Stimulated activated CD4-positive, alpha-beta T cell treated with anti-CD3 and anti-CD28 coated beads, Interleukin-4, amount 100 ng/mL, for 1 hour (primary cell): ENCODE measurements at regions not wholly inside any gene's neighbourhood (a gene's known extent, or its start where the extent isn't known, plus 50 kb on each side); places are given as distances from the start of the nearest gene placed in this dataset.

Experiments
- DNase-seq: peaks from one replicate; pipeline ENCODE4 v3.0.0-alpha.2; 2020

GRCh38 chr3:94875149-94875548, 812.3 kb downstream of the NSUN3 start:
- DNase-seq = no peak

GRCh38 chr3:94887065-94887464, 824.2 kb downstream of the NSUN3 start:
- no peak for DNase-seq

GRCh38 chr3:94896994-94897393, 834.1 kb downstream of the NSUN3 start:
- no peak for DNase-seq

- DNase-seq = no peak
Observed at GRCh38 chr3:94904156-94904674, 841.4 kb downstream of the NSUN3 start.

GRCh38 chr3:94909726-94910125, 846.9 kb downstream of the NSUN3 start:
- no peak for DNase-seq

GRCh38 chr3:94912656-94913055, 849.8 kb downstream of the NSUN3 start:
- DNase-seq = no peak

GRCh38 chr3:94927175-94927574, 864.3 kb downstream of the NSUN3 start:
- DNase-seq = no peak

GRCh38 chr3:94928921-94929320, 866.1 kb downstream of the NSUN3 start:
- no peak for DNase-seq

GRCh38 chr3:94935738-94936580, 873.1 kb downstream of the NSUN3 start:
- no peak for DNase-seq

- DNase-seq = no peak
Observed at GRCh38 chr3:94937980-94938379, 875.1 kb downstream of the NSUN3 start.

GRCh38 chr3:94946683-94947082, 883.8 kb downstream of the NSUN3 start:
- DNase-seq = no peak

- DNase-seq = no peak
Observed at GRCh38 chr3:94961423-94962100, 898.7 kb downstream of the NSUN3 start.

- no peak for DNase-seq
Observed at GRCh38 chr3:94965867-94966475, 903.1 kb downstream of the NSUN3 start.

GRCh38 chr3:94967196-94967595, 904.3 kb downstream of the NSUN3 start:
- DNase-seq = no peak

- DNase-seq = no peak
Observed at GRCh38 chr3:94968519-94968918, 905.7 kb downstream of the NSUN3 start.

- no peak for DNase-seq
Observed at GRCh38 chr3:94972066-94972465, 909.2 kb downstream of the NSUN3 start.

GRCh38 chr3:94978084-94978483, 915.2 kb downstream of the NSUN3 start:
- DNase-seq = no peak

- DNase-seq = no peak
Observed at GRCh38 chr3:94985778-94986177, 922.9 kb downstream of the NSUN3 start.

GRCh38 chr3:94990952-94991705, 928.3 kb downstream of the NSUN3 start:
- DNase-seq = no peak

GRCh38 chr3:94996743-94997142, 933.9 kb downstream of the NSUN3 start:
- no peak for DNase-seq

GRCh38 chr3:95002438-95003046, 939.7 kb downstream of the NSUN3 start:
- DNase-seq = no peak

GRCh38 chr3:95028688-95029087, 965.8 kb downstream of the NSUN3 start:
- DNase-seq = no peak

- DNase-seq = no peak
Observed at GRCh38 chr3:95029644-95030043, 966.8 kb downstream of the NSUN3 start.
